Stomach (tissue), 4 donors: ENCODE measurements at regions not wholly inside any gene's neighbourhood (a gene's known extent, or its start where the extent isn't known, plus 50 kb on each side); places are given as distances from the start of the nearest gene placed in this dataset.

Experiments used
- EP300 ChIP-seq: sonication (generic); formaldehyde crosslinking; IDR thresholded peaks from one replicate; pipeline ENCODE4 v1.6.1; 2017; ENCODE audit warnings: antibody characterized with exemption
- POLR2A ChIP-seq, 4 donors: fragments of 450-650 bp; IDR thresholded peaks; one replicate each; pipeline ENCODE4 v1.6.1; 2016; ENCODE audit warnings: antibody characterized with exemption in 4 of 4, control low read depth in 2 of 4, mild to moderate bottlenecking in 1 of 4, moderate library complexity in 1 of 4
- TF ChIP-seq, protein P1 (sequence below), 7 experiments: fragments of 450-650 bp in 4 of 7; fragments of 200-600 bp in 3 of 7; sonication (generic) in 3 of 7; IDR thresholded peaks; one replicate each; pipeline ENCODE4 v1.5.1; 2016 to 2019; ENCODE audit warnings: antibody characterized with exemption in 7 of 7, control low read depth in 2 of 7, mild to moderate bottlenecking in 1 of 7

DNA sequence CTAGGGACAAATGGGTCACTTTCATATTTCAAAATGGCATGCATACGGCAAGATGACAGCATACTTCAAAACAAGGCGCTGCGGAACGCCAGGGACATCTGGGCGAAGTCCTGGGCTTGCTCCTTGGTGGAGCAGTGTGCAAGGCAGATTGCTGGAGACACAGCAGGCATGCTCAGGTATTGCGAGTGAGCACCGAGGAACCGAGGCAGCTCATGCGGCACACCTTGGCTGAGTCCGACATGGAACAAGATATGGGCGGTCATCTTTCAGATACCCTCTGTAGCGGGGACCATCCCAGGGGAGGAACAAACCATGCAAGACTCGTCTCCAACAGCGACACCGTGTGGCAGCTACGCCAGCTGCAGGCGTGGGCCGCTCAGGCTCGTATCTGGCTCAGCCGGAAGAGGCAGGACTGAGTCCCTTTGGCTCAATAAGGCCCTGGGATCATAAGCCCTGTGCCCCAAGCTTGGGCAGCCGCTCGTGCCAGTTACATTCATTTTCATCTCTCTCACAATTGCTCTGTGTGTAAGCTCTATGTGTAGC, 112.4 kb downstream of the NUFIP1 start:
- TF ChIP-seq, protein P1, sequence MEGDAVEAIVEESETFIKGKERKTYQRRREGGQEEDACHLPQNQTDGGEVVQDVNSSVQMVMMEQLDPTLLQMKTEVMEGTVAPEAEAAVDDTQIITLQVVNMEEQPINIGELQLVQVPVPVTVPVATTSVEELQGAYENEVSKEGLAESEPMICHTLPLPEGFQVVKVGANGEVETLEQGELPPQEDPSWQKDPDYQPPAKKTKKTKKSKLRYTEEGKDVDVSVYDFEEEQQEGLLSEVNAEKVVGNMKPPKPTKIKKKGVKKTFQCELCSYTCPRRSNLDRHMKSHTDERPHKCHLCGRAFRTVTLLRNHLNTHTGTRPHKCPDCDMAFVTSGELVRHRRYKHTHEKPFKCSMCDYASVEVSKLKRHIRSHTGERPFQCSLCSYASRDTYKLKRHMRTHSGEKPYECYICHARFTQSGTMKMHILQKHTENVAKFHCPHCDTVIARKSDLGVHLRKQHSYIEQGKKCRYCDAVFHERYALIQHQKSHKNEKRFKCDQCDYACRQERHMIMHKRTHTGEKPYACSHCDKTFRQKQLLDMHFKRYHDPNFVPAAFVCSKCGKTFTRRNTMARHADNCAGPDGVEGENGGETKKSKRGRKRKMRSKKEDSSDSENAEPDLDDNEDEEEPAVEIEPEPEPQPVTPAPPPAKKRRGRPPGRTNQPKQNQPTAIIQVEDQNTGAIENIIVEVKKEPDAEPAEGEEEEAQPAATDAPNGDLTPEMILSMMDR (IDR thresholded peaks at IDR 0.05) = peak in 1 of 7 experiments; percentile 9
- TF ChIP-seq EP300 (no peak), POLR2A (IDR thresholded peaks at IDR 0.05) (no peak)
